GM21528 (cell line): ENCODE measurements at regions not wholly inside any gene's neighbourhood (a gene's known extent, or its start where the extent isn't known, plus 50 kb on each side); places are given as distances from the start of the nearest gene placed in this dataset.

Experiments used
- ATAC-seq: cut with Tn5 transposase; IDR thresholded peaks from one replicate; pipeline ENCODE4 v1.9.1; 2021; ENCODE audit warnings: mild to moderate bottlenecking, moderate library complexity; ENCODE audit not compliant: unreplicated experiment, low FRiP score

DNA sequence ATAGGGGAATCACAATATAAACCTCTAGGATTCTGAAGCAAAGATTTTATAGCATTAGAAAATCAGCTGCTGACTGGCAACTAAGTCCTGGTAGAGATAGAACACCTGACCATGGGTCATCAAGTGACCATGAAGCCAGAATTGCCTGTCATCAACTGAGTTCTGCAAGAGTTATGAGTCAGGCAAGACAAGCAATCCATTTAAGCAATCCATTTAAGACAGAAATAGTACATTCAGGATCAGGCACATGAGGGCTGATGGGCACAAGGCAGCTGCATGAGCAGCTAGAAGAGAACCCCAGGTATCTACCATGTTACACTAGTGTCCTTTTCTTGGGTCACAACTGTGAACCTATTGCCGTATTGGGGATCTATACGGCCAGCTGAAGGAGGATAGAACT is 98.9 kb downstream of the SPRY1 start:
- ATAC-seq, result no peak

DNA sequence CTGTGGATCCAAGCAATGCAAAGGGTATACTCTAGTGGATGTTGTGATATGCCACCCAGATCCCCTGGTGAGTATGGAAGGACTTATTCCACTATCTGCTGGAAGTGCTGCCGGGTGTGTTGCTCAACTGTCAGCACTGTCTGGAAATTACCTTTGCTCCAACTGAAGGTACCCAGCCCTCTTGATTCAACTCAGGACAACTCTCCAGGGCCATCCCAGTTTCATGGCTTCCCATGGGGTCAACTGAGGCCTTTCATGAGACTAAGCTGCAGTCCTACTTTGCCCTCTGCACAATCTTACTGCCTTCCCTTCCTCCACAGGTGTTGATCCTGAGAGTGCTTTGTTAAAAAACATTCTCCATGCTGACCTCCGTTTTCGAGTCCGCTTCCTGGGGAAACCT is 99.8 kb downstream of the SPRY1 start:
- no peak for ATAC-seq

DNA sequence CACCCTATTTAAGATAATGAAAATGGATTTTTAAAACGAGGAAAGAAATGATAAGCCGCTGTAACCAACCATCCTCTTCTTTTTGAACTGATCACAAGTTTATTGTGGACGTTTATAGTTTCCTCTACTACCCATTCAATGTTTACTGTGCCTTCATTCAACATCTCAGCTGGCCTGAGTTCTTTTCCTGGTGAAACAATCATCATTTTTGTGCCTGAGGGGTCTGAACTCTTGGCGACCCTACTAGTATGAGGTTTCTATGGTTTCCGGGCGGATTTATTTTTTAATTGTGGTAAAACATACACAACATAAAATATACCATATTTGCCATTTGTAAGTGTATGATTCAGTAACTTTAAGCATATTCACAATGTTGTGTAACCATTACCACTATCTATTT is 100.7 kb downstream of the SPRY1 start:
- ATAC-seq, result no peak

DNA sequence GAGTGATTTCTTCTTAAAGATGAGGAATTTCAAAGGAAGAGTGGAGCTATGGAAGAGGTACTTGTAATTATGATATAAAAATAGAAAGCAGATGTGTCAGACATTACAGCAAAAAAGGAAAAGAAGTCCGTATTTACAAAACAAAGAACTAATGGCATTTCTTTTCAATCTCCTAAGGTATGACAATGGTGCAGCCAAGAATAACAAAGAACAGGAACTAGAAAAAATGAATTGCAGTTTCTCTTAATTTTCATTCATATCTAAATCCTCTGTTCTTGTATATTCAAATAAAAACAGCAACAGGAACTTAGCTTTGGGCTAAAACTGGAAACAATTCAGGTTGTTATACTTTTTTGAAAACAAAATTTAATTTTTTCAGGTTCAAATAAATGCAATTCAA is 105.1 kb downstream of the SPRY1 start:
- no peak for ATAC-seq

DNA sequence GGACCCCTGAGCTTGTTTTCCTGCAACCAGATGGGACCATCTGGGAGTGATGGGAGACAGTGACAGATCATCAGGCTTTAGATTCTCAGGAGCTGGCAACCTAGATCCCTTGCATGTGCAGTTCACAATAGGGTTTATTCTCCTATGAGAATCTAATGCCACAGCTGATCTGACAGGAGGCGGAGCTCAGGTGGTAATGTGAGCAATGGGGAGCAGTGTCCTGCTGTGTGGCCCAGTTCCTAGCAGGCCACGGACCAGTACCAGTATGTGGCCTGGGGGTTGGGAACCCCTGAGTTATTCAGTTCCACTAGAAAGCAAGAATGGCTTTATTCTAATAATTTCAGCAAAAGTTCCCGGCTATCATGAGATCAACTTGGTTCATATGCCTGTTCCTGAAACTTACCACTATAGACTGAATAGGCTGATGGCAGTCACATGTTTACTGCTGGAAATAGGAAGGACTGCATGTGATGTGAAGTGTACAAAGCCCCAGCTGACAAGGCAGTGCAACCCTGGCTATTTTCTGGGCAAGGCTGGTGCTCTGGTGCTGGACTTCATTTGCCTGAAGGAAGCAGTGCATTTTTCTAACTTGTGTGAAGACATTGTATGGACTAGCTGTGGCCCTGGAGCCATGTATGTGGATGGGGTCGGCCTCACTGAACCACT is 107.2 kb downstream of the SPRY1 start:
- ATAC-seq, result no peak

GRCh38 chr4:123505095-123506010 is 108.8 kb downstream of the SPRY1 start:
- ATAC-seq, result peak; percentile 53

DNA sequence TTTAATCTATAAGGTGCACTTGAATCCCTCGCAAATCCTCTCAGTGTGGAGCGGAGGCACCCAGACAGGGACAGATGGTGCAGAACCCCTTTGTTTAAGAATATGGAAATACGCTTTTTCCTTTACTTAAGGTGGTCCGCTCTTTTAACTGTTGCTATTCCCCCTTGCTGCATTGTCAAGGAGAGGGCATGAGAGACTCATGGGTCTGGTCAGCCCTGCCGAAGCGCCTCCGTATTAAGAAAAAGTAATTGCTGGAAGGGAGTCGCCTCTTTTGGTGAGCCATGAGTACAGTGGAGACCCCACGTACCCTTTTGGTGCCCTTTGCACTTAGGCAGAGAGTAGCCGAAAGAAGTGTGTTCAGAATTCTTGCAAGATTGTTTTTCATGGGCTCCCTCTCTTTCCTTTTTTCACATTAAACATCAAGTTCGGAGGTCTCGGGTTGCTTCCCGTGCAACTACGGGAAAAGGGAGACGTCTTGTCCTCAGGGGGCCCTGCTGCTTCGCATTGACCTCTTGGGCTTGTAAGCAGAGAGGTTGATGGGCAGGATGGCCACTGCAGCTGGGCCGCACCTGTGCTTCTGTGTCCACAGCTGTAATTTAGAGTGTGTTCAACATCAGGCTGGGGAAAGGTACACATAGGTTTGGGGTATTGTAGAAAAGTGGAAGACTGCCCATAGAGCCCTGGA is 109.6 kb downstream of the SPRY1 start:
- no peak for ATAC-seq

GRCh38 chr4:123507376-123507775 is 110.8 kb downstream of the SPRY1 start:
- no peak for ATAC-seq

DNA sequence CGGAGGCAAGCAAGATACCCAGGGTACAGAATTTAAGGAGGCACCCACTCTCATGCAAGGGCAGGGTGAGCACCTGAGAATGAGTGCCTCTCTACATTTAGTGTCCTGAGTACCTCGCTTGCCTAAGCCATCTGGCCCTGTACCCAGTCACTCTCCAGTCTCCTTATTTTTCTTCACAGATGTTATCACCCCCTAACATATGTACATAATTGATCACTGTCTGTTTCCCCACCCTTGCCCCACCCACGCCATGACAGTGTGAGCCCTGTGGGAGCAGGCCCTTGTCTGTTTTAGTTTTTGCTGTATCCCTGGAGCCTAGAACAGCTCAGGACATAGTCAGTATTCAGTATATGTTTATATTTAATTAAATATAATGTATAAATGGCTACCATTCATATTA is 113.6 kb downstream of the SPRY1 start:
- ATAC-seq, result no peak

- no peak for ATAC-seq
Measured at GRCh38 chr4:123510659-123511058, 114.1 kb downstream of the SPRY1 start.

DNA sequence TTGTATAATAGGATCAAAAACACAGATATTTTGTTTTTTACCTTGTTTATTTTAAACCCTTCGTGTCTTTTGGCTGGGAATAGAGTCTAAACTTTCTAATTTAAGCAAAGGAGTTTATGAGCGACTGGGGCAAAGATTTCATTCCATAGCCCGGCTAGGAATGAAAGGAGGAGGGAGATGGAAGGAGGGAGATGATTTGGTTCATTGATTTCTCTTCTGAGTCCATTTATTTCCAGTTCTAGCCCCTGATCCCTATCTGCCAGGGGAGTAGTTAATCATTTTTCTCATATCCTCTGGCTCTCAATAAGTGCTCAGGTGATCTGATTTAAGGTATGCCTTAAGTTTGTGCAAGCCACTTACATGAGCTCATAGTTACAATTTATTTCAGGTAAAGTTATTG is 120.0 kb downstream of the SPRY1 start:
- ATAC-seq, result no peak

- no peak for ATAC-seq
Measured at GRCh38 chr4:123517176-123517575, 120.6 kb downstream of the SPRY1 start.

DNA sequence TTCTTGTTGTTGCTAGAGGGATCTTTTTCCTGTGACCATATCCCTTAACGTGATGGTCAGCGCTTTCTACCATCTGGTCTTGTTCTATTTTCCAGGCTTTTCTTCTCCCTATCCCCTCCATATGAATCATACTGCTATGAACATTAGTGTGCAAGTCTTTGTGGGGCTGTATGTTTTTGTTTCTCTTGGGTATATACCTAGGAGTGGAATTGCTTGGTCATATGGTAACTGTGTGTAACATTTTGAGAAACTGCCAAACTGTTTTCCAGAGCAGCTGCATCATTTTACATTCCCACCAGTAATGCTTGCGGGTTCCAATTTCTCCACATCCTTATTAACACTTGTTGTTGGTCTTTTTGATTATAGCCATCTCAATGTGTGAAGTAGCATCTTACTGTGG is 121.4 kb downstream of the SPRY1 start:
- no peak for ATAC-seq

DNA sequence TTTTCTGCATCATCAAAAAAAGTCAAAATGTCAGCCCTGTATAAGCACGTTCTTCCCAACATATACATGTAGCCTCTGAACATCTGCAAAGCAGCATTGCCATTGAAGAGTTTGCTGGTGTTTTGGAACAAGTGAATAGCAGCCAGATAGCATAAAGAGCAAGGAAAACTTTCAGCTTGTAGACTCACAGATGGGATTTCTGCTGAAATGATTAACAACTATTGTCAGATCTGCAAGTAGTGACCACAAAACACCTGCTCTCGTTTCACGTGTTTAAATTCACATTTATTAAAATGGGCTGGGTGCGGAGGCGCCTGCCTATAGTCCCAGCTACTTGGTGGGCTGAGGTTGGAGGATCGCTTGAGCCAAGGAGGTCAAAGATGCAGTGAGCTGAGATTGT is 123.7 kb downstream of the SPRY1 start:
- ATAC-seq, result no peak

DNA sequence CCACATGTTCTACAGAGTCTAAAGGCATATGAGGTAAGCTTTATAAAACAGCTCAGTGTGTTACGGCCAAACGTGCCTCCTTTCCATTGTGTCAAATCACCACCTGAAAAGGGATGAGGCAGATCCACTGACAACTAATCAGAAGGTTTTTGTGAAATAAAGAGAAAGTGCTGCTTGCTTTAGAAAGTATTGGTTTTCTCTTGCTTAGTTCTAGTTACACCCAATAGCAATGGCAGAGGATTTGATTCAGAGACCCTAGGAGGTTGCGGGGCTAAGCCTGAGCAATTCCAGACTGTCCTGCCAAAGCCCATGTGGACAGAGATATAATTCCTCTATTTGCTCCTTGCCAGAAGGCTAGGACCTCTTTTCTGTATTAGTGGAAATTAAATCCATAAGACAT is 125.5 kb downstream of the SPRY1 start:
- ATAC-seq, result no peak

- no peak for ATAC-seq
Measured at GRCh38 chr4:123522646-123523045, 126.1 kb downstream of the SPRY1 start.

- ATAC-seq, result no peak
Measured at GRCh38 chr4:123524958-123525628, 128.5 kb downstream of the SPRY1 start.

DNA sequence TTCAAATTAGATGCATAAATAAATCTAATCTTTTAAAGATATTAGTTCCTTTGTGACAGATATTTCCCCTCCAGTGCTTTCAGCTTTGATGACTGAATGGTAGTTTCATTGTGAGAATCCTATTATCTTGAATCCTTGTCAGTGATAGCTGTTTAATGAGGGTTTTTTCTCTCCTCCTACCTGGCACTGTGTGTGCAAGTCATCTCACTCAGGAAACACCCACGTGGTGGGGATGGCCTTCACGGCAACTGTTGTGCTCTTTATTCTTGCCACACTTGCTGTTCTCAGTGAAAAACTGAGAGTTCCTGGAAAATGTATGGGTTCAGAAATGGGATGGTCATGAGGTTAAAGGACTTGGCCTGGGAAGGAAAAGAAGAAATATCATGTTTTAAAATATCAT is 129.9 kb downstream of the SPRY1 start:
- ATAC-seq, result no peak

DNA sequence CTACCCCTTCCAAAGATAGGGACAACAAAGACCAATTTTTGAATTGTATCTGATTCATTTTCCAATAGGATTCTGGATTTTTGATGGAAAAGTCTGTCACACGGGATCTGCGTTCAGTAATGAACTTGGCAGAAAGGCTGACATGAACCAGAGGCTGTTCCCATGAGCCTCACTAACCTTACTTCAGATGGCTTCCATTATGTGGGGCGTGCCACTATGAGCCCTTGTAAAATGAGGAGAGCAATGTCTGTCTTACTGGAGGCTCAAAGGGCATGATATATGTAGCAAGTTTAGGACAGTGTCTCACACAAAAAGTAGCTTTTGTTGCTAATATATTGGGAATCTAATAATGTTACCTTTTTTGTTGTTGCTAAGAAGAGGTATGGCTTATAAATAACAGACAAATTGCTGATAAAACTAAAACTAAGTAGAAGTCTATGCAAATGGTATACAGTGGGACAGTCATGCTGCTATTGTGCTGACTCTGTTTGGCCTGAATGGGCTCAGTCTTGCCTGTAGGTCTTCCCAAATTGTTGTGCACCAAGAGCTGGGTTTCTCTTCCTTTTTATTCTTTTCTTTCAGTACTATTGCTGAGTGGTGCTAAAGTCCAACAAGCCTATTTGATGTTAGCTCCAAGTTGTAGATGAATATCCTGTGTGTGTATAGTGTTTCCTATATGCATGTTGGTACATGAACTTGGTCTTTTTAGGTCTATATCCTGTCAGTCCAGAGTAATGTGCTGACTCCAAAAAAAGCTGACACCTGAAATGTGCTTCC is 132.1 kb downstream of the SPRY1 start:
- ATAC-seq, result no peak

GRCh38 chr4:123529278-123529568 is 132.6 kb downstream of the SPRY1 start:
- no peak for ATAC-seq
